ENCODE measurements at regions not wholly inside any gene's neighbourhood (a gene's known extent, or its start where the extent isn't known, plus 50 kb on each side); places are given as distances from the start of the nearest gene placed in this dataset.
"Not testable (repeated sequence)": the region's sequence is repeated elsewhere in the genome, so short reads cannot be mapped to it uniquely, and the experiment has no call there.

GRCh38 chr4:42282081-42282901 is 115.0 kb upstream of the SHISA3 start:
- ChIA-PET CTCF (interaction anchor here (0.6 to 1.2 kb wide), 2 partner anchors 237 to 809 kb away, joined by 3 to 4 read pairs; no protein-coding TSS in a partner anchor), POLR2A (no interaction called here)

GRCh38 chr4:42284030-42284429 is 113.3 kb upstream of the SHISA3 start:
- ChIA-PET CTCF (no interaction called here), POLR2A (no interaction called here)

GRCh38 chr4:42288876-42289275 is 108.4 kb upstream of the SHISA3 start:
- CTCF ChIA-PET, POLR2A ChIA-PET: not testable (repeated sequence)

- POLR2A ChIA-PET = not testable (repeated sequence)
These were observed 105.1 kb upstream of the SHISA3 start for GRCh38 chr4:42292192-42292591.

GRCh38 chr4:42293967-42294813 is 103.1 kb upstream of the SHISA3 start:
- ChIA-PET POLR2A (no interaction called here), CTCF (no interaction called here)

More at GRCh38 chr4:42292192-42292591, 105.1 kb upstream of the SHISA3 start:
- CTCF ChIA-PET = not testable (repeated sequence)

GRCh38 chr4:42296196-42296595 is 101.1 kb upstream of the SHISA3 start:
- ChIA-PET POLR2A (no interaction called here), CTCF (no interaction called here)

GRCh38 chr4:42302348-42302747 is 94.9 kb upstream of the SHISA3 start:
- POLR2A ChIA-PET = no interaction called here
- CTCF ChIA-PET = no interaction called here

- POLR2A ChIA-PET = no interaction called here
- CTCF ChIA-PET = interaction anchor here (0.6 kb wide), 1 partner anchor 141 kb away, joined by 3 read pairs; no protein-coding TSS in a partner anchor
These were observed 90.8 kb upstream of the SHISA3 start for GRCh38 chr4:42306221-42307109.

GRCh38 chr4:42308247-42308646 is 89.0 kb upstream of the SHISA3 start:
- POLR2A ChIA-PET = no interaction called here
- CTCF ChIA-PET = no interaction called here

GRCh38 chr4:42309361-42310260 is 87.7 kb upstream of the SHISA3 start:
- ChIA-PET CTCF (no interaction called here), POLR2A (no interaction called here)

- CTCF ChIA-PET = no interaction called here
These were observed 86.9 kb upstream of the SHISA3 start for GRCh38 chr4:42310358-42310757.

GRCh38 chr4:42310806-42311205 is 86.5 kb upstream of the SHISA3 start:
- CTCF ChIA-PET = no interaction called here
- POLR2A ChIA-PET = no interaction called here

More at GRCh38 chr4:42310358-42310757, 86.9 kb upstream of the SHISA3 start:
- POLR2A ChIA-PET = no interaction called here

- POLR2A ChIA-PET = no interaction called here
- CTCF ChIA-PET = no interaction called here
These were observed 85.7 kb upstream of the SHISA3 start for GRCh38 chr4:42311591-42311990.

GRCh38 chr4:42313420-42313819 is 83.9 kb upstream of the SHISA3 start:
- CTCF ChIA-PET, POLR2A ChIA-PET: not testable (repeated sequence)

GRCh38 chr4:42313872-42314271 is 83.4 kb upstream of the SHISA3 start:
- CTCF ChIA-PET = no interaction called here
- POLR2A ChIA-PET = no interaction called here

- CTCF ChIA-PET = no interaction called here
- POLR2A ChIA-PET = no interaction called here
These were observed 82.1 kb upstream of the SHISA3 start for GRCh38 chr4:42315231-42315630.

- POLR2A ChIA-PET = no interaction called here
- CTCF ChIA-PET = no interaction called here
These were observed 76.4 kb upstream of the SHISA3 start for GRCh38 chr4:42320822-42321388.

GRCh38 chr4:42326040-42326439 is 71.2 kb upstream of the SHISA3 start:
- POLR2A ChIA-PET = no interaction called here
- CTCF ChIA-PET = no interaction called here

- ChIA-PET POLR2A (no interaction called here), CTCF (interaction anchor here (1.2 kb wide), 1 partner anchor 46 kb away, joined by 3 read pairs; no protein-coding TSS in a partner anchor)
These were observed 70.8 kb upstream of the SHISA3 start for GRCh38 chr4:42326524-42326923.

Measured in activated CD8-positive, alpha-beta memory T cell treated with anti-CD3 and anti-CD28 coated beads for 36 hours (primary cell).